G401.6 (cell line): ENCODE measurements at regions not wholly inside any gene's neighbourhood (a gene's known extent, or its start where the extent isn't known, plus 50 kb on each side); places are given as distances from the start of the nearest gene placed in this dataset.

Experiments used
- FAIRE-seq: peaks from 2 replicates; lab custom pipeline; 2012; peaks lifted over from hg19 to GRCh38; lab: Jason Lieb, UNC

DNA sequence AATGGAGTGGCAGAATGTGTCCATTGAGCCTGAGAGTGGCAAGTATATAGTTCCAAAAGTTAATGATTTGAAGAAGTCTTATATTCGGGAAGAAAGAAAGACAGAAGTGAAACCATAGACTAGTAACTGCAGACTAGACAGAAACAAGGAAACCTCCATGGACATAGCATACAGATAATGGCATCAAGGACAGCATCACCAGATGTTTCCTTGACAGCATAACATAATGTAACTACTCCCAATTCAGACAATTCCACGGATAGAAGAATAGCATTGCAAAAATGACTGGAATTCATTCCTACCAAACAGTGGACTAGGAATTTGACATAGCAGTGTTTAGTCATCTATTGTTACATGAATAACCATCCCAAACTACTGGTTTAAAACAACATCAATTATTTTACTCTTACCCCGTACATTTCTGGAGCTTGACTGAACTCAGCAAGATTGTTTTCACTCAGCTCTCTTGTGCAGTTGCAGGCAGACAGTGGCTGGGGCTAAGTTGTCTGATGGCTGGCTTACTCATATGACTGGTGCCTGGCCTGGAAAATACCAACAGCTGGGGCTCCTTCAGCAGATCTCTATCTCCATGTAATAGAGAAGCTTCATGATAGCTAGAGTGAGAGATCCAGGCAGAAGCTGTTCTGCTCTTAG lies 109.7 kb upstream of the GADL1 start:
- no peak for FAIRE-seq

DNA sequence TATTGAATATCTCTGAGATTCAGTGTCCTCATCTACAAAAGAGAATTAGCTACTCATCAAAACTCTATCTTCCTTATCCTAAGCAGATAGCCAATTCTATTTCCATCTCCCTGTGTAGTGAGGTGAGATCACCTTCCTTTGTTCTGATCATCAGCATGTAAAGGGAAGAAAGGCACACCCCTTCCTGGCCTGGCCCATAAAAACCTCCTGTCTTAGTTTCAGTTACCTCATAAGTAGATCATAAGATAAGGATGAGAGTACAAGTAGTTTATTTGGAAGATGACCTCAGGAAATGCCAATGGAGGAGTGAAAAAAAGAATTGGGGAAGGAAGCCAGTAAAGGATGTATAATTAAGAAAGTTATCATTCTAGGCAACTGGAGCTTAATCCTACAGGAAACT lies 114.5 kb upstream of the GADL1 start:
- FAIRE-seq: no peak

DNA sequence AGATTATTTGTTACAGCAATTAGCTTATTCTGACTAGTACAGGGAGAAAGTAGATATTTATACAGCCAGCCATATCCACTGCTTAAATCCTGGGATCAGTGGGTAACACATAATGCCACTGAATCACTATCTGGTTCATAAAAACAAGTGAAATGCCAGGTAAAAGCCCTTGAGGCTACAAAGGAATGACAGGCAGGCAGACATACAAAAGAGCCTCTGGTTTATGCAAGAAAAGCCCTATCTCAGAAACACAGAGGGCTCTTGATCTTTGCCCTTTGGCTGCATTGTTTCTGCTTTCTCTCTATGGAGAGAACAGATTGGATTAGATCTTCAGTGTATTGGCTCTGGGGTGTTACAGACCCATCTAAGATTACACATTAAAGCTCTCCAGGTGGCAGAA lies 115.4 kb upstream of the GADL1 start:
- FAIRE-seq: no peak

DNA sequence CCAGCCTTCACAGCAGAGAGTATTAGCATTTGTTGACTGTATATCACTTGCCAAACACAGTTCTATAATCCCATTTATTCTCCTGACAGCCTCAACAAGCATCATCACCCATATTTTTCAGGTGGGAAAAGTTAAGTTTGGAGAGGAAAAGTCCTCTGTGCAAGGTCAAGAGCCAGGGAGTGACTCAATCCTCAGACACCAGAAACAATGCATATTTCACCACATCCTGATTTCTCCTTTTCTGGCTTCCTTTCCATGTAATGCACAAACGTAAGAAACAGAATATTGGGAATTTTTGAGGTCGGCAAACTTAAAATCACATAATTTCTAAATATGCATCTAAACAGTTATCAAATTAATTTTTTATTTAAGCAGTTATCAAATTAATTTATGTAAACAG lies 116.0 kb upstream of the GADL1 start:
- FAIRE-seq: no peak

DNA sequence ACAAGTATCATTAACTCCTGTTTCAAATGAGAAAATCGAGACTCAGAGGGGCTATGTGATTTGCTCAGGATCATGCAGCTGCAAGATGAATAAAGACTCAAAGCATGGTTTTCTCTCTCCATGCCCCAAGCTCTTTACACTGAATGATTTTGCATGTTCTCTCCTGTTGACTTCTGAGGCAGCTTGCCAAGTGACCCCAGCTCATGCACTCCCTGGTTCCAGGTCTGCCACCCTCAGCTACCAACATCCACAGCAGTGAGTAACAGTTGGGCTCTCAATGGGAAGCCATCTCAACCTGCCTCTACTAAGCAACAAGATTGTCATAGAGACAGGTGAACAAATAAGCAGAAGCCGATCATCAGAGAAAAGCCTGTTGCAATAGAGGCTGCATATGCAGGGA lies 116.9 kb upstream of the GADL1 start:
- FAIRE-seq: no peak

DNA sequence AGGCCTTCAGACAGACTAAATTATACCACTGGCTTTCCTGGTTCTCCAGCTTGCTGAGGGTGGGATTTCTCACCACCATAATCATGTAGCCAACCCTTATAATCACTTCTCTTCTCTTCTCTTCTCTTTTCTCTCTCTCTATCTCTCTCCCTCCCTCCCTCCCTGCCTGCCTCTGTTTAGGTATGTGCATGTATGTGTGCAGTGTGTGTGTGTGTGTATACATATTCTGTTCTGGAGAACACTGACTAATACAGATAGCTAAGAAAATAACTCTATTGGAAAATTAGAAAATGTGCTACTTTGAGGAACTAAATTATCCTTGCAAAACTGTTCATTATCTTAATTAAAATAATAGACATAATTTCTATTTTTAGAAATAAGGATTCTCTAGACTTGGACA lies 118.6 kb upstream of the GADL1 start:
- FAIRE-seq: no peak

DNA sequence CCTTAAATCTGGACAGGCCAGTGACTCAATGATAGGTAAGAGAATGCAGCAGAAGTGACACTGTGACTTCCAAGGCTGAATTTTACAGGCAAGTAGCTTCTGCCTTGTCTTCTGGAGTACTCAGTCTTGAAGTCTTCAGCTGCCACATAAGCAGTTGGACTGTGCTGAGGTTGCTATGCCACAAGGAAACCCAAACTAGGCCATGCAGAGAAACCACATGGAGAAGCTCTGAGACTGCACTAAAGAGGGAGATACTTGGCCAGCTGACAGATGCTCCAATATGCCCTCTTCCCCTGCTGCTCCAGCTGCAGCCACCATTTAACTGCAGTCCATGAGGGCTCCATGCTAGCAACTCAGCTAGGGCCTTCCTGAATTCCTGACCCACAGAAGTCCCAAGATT lies 119.4 kb upstream of the GADL1 start:
- FAIRE-seq: no peak

DNA sequence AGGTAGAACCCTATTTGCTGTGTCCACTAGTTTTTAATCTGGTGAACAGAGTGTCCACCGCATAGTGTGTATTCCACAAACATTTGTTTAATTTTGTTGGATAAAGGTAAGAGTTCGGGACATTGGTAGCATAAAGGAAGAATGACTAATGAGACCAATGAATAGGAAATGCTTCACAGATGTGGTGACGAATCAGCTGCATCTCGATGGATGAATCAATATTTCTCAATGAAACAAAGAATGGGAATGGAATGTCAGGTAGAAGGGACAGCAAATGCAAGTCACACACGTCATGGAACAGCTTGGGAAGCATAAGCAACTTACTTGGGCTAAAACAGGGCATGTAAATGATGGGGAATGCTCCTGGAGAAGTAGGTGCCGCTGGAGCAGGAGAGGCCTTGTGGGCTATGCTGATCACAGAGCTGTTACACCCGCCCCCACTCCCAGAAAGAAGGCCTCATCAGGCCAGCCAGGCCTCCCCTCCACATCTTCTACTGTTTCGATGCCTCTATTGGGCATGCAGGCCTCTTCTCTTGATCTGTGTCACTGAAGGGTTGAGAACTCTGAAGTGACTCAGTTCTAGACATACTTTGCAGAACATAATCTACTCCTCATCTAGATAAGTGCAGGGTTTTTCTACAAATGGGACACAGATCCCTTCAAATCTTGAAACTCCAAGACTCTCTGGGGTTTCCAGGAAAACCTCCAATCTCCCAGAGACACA lies 120.0 kb upstream of the GADL1 start:
- FAIRE-seq: no peak

DNA sequence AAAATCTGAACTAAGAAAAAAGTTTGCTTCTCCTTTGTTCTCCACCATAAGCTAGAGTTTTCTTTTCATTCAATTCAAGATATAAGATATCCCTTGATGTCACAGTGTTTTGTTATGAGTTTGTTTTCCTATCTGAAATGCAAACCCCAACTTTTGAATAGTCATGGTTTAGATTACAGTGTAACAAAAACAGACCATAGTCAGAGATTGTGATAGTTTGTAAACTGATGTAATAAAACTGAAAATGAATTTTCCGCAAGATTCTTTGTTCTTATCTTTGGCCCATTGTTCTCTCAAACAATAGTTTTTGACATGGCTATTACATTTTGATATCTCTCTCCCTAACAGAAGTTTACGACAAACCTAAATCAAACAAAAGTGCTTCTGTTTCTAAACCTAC lies 121.7 kb upstream of the GADL1 start:
- no peak for FAIRE-seq

DNA sequence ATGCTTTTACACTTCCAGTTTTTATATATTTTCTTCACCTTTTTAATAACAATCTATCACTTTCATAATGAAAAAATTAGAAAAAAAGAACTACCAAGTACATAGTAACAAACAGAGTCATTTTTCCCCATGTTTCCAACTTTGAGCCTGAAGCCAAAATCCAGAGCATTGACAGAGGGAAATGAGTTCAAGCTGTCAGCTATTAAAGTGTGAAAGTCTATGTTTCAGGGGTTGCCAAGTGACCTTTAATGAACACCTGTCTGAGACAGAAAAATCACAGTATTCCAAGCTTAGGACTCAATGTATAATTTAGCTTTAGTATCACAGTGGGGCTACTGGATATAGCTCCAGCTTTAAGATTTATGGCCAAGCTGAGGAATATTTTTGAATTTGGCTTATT lies 128.3 kb upstream of the GADL1 start:
- no peak for FAIRE-seq

DNA sequence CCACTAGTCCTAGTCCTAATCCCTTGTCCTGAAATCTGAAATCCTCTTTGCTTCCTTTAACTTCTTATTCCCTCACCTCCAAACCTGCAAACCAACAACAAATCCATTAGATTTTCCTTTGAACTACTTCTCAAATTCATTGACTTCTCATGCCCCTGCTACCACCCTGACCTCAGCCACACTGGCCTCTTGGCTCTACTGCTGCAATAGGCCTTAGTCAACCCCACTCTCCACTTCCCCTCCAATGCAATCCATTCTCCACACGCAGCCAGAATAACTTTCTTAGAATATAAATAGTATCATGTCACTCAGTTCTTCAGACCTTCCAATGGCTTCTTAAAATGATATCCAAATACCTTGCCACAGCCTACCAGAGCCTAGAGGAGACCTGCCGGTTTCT lies 131.1 kb upstream of the GADL1 start:
- no peak for FAIRE-seq

DNA sequence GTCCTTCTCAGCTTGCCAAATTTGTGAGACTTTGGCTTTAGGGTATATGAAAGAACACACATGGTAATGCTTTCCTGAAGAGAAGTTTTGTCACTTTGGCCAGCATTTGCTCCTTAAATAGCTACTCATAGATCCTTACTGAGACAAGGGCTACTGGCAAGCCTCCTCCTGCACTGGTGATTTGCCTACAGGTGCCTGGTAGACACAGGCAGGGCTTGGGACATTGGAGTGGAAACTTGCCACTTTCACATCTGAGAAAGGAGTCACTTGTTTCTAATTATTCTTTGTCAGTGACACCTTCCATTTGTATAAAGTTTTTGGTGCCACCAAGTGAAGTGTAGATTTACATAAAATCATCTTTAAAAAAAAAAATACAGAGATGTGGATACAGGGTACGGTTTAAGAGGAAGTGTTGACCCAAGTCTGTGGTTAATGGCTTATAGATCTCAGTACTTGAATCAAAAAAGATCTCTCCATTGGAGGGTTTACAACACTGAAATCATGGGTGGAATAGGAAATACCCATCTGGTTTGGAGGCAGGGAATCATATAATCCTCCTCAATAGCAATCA lies 132.8 kb upstream of the GADL1 start:
- no peak for FAIRE-seq

DNA sequence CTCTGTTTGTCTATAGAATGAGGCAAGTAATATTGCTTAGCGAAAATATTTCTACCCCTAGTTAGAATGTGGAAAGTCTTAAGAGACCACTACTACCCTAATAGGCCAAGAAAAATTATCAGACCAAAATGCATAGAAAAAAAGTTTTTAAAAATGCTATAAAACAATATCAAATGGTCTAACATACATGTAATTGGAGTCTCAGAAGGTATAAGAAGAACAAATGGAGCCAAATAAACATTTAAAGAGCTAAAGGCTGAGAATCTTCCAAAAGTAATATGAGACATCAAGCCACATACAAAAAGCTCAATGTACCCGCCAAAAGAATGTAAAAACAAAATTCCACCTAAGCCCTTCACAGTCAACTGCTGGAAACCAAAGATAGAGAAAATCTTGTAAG lies 133.5 kb upstream of the GADL1 start:
- FAIRE-seq: no peak

DNA sequence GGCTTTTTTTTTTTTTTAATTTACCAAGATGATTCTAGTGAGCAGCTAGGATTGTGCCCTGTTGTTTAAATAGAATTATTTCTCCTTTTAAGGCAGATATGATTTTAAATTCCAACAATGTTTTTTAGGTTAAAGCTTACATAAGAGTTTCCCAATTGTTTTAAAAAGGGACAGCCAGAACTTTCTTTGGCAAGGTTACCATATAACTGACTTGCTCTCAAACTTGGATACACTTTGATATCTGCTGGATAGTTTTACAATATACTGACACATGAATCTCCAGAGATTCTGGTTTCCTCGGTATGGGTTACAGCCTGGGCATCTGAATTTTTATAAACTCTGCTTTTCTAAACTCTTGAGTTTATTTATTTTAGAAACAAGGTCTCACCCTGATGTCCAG lies 134.3 kb upstream of the GADL1 start:
- no peak for FAIRE-seq

DNA sequence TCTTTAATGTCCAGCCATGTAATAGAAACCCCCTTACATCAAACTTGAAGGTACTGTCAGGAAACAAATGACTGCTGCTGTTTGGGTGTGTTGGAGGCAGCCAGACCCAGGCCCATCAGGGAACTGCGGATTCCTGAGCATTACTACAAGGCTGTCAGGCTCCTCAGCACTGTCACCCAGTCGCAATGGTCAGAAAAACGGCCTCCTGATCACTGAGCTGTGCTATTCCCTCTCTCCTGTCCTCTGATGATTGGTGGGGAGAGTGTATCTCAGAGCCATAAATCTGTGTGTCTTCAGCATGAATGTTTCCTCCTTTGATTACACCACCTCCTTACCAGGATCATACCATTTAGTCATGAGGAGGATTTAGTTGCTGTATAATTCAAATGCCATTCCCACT lies 135.2 kb upstream of the GADL1 start:
- FAIRE-seq: no peak

DNA sequence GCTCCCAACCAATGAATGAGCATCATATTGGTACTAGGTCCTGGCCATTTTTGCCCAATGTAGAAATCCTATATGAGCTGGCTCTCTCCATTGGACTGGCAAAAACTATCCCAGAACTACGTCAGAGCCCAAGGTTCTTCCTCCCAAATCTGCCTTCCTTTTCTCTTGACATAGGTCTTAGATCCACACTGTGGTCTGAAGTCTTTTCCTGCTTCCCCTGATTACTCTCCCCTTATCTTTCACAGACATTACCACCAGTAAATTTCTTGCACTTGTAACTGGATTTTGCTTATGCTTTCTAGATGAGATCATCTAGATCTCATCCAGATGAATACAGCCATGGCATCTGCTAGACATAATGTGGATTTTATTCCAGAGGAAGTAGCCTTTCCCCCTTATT lies 141.2 kb upstream of the GADL1 start:
- no peak for FAIRE-seq

DNA sequence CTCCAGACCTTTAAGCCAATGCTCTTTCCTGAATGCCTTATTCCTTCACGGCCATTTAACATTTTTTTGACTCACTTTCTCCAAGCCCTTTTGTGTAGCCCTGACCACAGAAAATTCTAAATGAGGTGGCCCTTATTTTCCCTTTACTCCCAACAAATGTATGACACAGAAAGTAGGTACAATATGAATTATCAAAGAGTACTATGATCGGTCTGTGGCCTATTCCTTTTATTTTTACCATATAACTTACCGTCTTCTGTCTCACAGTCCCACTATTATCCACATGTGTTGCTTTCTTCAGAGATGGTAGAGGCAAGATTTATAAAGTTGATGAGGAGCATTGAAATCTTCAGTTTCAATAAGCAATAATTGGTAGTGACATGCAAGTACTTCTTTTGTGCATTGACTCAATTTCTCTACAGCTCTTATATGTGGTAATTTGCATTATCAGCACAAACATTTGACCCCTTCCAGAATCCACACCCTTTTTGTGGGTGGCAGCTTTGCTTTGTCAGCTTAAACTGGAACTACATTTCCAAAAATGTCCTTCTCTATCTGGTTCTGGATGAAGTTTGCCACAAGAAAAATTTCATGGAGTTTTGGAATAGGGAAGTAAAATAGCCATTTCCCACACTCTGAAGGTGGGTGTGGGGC lies 143.8 kb upstream of the GADL1 start:
- no peak for FAIRE-seq

DNA sequence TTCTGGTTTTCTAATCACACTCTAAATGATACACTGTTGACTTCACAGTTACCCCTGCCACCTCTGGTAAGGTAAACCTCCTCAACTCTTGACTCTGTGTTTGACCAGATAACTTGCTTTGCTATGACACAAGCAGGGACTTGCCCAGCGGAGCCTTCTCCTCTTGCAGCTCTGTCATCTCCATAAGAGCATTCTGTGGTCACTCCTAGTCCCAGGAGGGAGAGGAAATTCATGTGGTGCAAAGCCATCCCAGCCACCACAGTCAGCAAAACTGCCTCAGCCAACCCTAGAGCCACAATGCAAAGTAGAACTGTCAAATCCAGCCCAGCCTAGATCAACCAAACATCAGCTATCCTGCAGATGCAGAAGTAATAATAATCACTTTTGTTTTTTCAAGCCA lies 144.7 kb upstream of the GADL1 start:
- FAIRE-seq: no peak

DNA sequence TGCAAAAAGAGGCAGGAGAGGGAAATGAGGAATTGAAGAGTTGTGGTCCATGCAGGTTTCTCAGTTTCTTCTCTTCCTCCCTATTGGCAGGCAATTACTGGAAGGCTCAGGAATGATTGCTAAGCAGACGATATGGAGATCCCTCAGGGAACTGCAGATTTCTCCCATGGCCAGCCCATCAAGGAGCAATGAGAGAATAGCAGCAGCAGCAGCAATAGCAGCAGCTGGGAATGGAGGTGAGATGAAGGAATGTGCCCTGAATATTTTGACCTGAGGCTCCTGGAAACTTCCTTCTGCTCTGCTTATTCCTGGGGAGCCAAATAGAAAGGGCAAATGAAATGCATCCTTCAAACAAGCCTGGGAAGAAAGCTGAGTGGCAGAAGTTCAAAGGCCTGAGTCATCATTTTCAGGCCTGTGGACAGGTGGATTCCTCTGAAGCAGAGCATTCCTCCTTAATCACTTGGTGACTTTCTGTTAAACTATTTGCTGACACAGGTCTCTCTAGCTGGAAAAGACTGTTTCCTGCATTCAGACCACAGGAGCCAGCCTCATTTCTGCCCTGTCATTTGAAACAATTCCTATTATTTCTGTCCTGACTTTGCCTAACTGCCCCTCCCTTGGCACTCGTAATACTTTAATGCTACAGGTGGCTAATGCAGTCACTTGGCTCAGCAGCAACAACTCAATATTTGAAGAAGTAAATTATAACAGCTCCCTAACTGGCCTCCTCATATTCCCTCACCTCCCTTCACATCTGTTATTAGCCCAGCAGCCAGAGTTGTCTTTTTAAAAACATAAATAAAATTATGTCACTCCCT lies 146.9 kb upstream of the GADL1 start:
- FAIRE-seq: no peak

DNA sequence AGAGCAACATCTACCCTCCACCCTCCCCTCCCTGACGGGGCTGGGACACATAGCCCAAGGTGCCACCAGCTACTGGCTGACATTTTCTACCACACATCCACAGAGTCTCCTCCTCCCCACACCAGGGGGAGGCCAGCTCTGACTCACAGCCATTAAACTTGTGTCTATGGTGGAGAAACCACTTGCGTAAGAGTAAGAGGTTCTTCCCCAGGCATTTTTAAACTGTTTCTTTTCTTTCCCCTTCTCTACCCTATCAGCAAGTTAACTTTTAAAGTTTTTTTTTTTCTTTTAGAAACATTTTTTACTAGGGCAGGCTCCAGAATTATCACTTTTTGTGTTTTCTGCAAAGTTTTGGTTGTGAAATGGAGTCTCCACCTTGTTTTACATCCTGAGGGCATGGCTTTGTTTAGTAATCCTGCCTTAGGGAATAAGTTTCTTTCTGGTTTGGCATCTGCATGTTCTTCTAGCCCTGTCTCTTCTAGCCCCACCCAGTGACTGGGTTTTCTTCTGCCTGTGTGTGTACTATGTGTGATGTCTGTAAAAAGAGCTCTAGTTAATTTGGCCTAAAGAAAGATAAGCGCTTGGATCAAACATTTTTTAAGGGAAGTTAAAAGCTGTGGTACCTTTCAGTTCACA lies 148.8 kb upstream of the GADL1 start:
- FAIRE-seq: no peak

DNA sequence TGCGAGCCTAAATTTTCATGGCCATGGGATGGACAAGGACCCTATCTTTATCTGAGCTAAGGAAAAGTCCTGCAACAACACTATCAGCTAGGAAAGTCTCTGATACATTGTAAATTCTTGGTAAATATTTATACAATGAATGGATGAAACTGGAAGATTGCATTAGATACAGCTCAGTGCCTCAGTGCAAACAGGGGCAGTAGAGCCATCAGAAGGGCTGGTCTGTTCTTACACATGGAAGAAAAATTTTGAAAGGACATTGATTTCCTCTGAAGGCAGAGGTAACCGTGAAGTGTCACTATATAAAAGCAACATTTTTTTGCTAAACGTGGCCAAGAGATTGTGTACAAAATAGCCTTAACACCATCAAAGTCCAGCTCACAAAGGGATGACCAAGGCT lies 153.2 kb upstream of the GADL1 start:
- no peak for FAIRE-seq

DNA sequence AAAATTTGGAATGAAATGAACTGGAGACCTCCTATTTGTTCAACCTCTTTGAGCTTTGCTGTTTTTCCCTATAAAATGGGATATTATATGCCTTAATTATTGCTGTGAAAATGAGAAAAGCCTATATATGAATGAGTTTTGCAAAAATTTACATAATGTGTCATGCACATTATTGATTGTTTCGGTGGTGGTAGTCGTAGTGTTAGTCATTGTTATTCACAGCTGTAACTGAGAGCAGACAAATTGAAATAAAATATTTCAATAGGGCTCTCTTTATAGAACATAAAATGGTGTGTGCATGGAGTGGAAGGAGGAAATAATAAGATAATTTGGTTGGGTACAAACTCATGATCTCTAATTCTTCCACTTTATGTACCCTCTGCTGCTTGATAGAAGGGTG lies 153.7 kb upstream of the GADL1 start:
- FAIRE-seq: no peak
